Lung (tissue), 11 donors: ENCODE measurements at regions not wholly inside any gene's neighbourhood (a gene's known extent, or its start where the extent isn't known, plus 50 kb on each side); places are given as distances from the start of the nearest gene placed in this dataset.

Experiments used
- ATAC-seq: fragments of 200-7000 bp; cut with Tn5 transposase; one replicate; pipeline ENCODE4 v1.9.1; 2020; ENCODE audit warnings: moderate number of reproducible peaks; ENCODE audit not compliant: insufficient read depth, low FRiP score
- DNase-seq, 3 donors: peaks; one replicate each; pipeline ENCODE4 v3.0.0-alpha.2; 2013 to 2017
- H3K27ac ChIP-seq, 2 donors: one replicate each; pipeline ENCODE4 v1.5.1; 2013; ENCODE audit warnings: mild to moderate bottlenecking in 2 of 2, moderate library complexity in 2 of 2, control low read depth in 1 of 2, inconsistent platforms in 1 of 2, low read depth in 1 of 2, low read length in 1 of 2
- H3K27me3 ChIP-seq, 3 donors: one replicate each; pipeline ENCODE4 v1.5.1; 2013; ENCODE audit warnings: low read length in 2 of 3; ENCODE audit not compliant: control insufficient read depth in 3 of 3, insufficient read depth in 3 of 3
- H3K36me3 ChIP-seq, 4 donors: one replicate each; pipeline ENCODE4 v1.5.1; 2013; ENCODE audit warnings: low read length in 4 of 4, mild to moderate bottlenecking in 1 of 4, moderate library complexity in 1 of 4; ENCODE audit not compliant: control insufficient read depth in 4 of 4, insufficient read depth in 4 of 4
- H3K4me1 ChIP-seq, 5 donors: one replicate each; pipeline ENCODE4 v1.5.1; 2013; ENCODE audit warnings: low read length in 5 of 5, mild to moderate bottlenecking in 2 of 5, moderate library complexity in 1 of 5; ENCODE audit not compliant: control insufficient read depth in 5 of 5, insufficient read depth in 5 of 5
- H3K4me3 ChIP-seq: one replicate; pipeline ENCODE4 v1.5.1; 2013; ENCODE audit warnings: mild to moderate bottlenecking, control low read depth, moderate library complexity
- H3K9ac ChIP-seq, 2 donors: one replicate each; pipeline ENCODE4 v1.5.1; 2013; ENCODE audit warnings: low read length in 2 of 2, control low read depth in 1 of 2; ENCODE audit not compliant: insufficient read depth in 1 of 2
- H3K9me3 ChIP-seq, 4 donors: one replicate each; pipeline ENCODE4 v1.5.1; 2013; ENCODE audit warnings: low read length in 3 of 4, mild to moderate bottlenecking in 1 of 4, moderate library complexity in 1 of 4; ENCODE audit not compliant: control insufficient read depth in 4 of 4, insufficient read depth in 3 of 4
- CTCF ChIP-seq: IDR thresholded peaks from 2 replicates; pipeline ENCODE4 v1.5.1; 2012; ENCODE audit warnings: mild to moderate bottlenecking; ENCODE audit errors: control extremely low read depth, extremely low read depth
- WGBS, 2 donors: extraction: QIAGEN DNeasy Blood & Tissue Kit; methylation state at CpG; one replicate each; pipeline ENCODE4 v1.1.7; 2013; 5-methylcytosine and 5-hydroxymethylcytosine counted together
- donor health status: control.
- donor health status: control.
- donor health status: Bipolar disorder and iron deficiency.
- donor health status: healthy.
- donor health status: DM: yes; HTN: yes; CAD: no.

GRCh38 chr12:113589437-113589836 lies 117.8 kb upstream of the LHX5 start:
- no peak overlapping the region for H3K4me3 ChIP-seq
- H3K36me3 ChIP-seq, result no peaks in the 10 kb centered on the region
- H3K27me3 ChIP-seq, result peaks cover 11 to 66% (median 15%) of the 10 kb centered on the region in 3 donors
- DNase-seq (no peak), ATAC-seq (no peak)
- WGBS, 2 donors, result 77 to 89% methylated on average over 1 of the region's 1 CpG
- TF ChIP-seq CTCF, result no peak
- peaks cover 0 to 13% (median 0%) of the 10 kb centered on the region in 4 donors for H3K9me3 ChIP-seq
- no peak overlapping the region for H3K27ac ChIP-seq
- H3K4me1 ChIP-seq, result peaks cover 0 to 4% (median 0%) of the 10 kb centered on the region in 5 donors
- no peak overlapping the region for H3K9ac ChIP-seq

- peaks cover 0 to 4% (median 0%) of the 10 kb centered on the region in 5 donors for H3K4me1 ChIP-seq
- H3K27me3 ChIP-seq, result peaks cover 11 to 64% (median 15%) of the 10 kb centered on the region in 3 donors
- WGBS, 2 donors, result 4 to 5% methylated on average over 5 of the region's 5 CpGs
- peaks cover 0 to 13% (median 0%) of the 10 kb centered on the region in 4 donors for H3K9me3 ChIP-seq
- H3K4me3 ChIP-seq, result no peak overlapping the region
- no peaks in the 10 kb centered on the region for H3K36me3 ChIP-seq
- ATAC-seq (no peak), DNase-seq (no peak)
- H3K27ac ChIP-seq, result no peak overlapping the region
- H3K9ac ChIP-seq, result no peak overlapping the region
- TF ChIP-seq CTCF, result no peak
Measured at GRCh38 chr12:113587720-113588119, 116.0 kb upstream of the LHX5 start.

DNA sequence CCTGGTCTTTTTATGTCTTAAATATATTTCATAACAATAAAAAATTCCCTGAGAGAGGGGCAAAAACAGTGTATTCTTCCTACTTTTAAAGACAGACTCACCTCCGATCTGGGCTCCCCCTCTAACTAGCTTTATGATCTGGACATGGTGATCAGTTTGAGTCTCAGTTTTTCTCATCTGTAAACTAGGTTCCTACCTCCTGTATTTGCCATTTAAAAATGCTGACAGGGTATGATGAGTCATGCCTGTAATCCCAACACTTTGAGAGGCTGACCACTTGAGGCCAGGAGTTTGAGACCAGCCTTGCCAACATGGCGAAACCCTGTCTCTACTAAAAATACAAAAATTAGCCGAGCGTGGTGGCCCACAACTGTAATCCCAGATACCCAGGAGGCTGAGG lies 114.8 kb upstream of the LHX5 start:
- Histone ChIP-seq H3K36me3 (no peaks in the 10 kb centered on the region), H3K27ac (no peak overlapping the region), H3K4me3 (no peak overlapping the region), H3K9me3 (peaks cover 0 to 17% (median 0%) of the 10 kb centered on the region in 4 donors), H3K4me1 (peaks cover 0 to 1% (median 0%) of the 10 kb centered on the region in 5 donors), H3K9ac (no peak overlapping the region), H3K27me3 (peaks cover 8 to 57% (median 10%) of the 10 kb centered on the region in 3 donors)
- ATAC-seq (no peak), DNase-seq (no peak)
- WGBS, 2 donors, result 80 to 83% methylated on average over 4 of the region's 4 CpGs
- TF ChIP-seq CTCF, result no peak
